WTC11 (cell line): ENCODE measurements at regions not wholly inside any gene's neighbourhood (a gene's known extent, or its start where the extent isn't known, plus 50 kb on each side); places are given as distances from the start of the nearest gene placed in this dataset.

Experiments
- ATAC-seq: fragments of 200-7000 bp; cut with Tn5 transposase; 2 replicates; pipeline ENCODE4 v1.10.0; 2021; ENCODE audit warnings: mild to moderate bottlenecking, moderate library complexity
- CTCF ChIA-PET: fragments of 300-600 bp; sonication (Branson Sonifier 250); formaldehyde crosslinking; loops from one replicate; lab custom pipeline; 2021; ENCODE audit warnings: antibody characterized with exemption; lab: Charles Lee
- POLR2A ChIA-PET: fragments of 350-600 bp; sonication (Branson Sonifier 250); formaldehyde crosslinking; loops from one replicate; lab custom pipeline; 2021; ENCODE audit warnings: antibody characterized with exemption; lab: Charles Lee
- DNase-seq: peaks from one replicate; pipeline ENCODE4 v3.0.0; 2021; ENCODE audit warnings: low spot score
- H3K27ac Mint-ChIP-seq: 2 replicates; pipeline ENCODE4 v1.8.0; 2021; ENCODE audit warnings: mixed read lengths
- H3K27me3 Mint-ChIP-seq: 2 replicates; pipeline ENCODE4 v1.8.0; 2021; ENCODE audit warnings: low read depth, mild to moderate bottlenecking, moderate library complexity, mixed read lengths
- H3K36me3 Mint-ChIP-seq: 2 replicates; pipeline ENCODE4 v1.8.0; 2021; ENCODE audit warnings: mixed read lengths
- H3K4me1 Mint-ChIP-seq: 2 replicates; pipeline ENCODE4 v1.8.0; 2022; ENCODE audit warnings: mixed read lengths
- H3K4me3 Mint-ChIP-seq: 2 replicates; pipeline ENCODE4 v1.8.0; 2021; ENCODE audit warnings: mild to moderate bottlenecking, moderate library complexity, mixed read lengths
- H3K9me3 Mint-ChIP-seq: 2 replicates; pipeline ENCODE4 v1.8.0; 2021; ENCODE audit warnings: mixed read lengths
- AFF4 ChIP-seq: sonication (generic); formaldehyde crosslinking; IDR thresholded peaks from 2 replicates; pipeline ENCODE4 v1.8.1; 2023; ENCODE audit warnings: mild to moderate bottlenecking, missing genetic modification reagents, borderline replicate concordance
- ARID4B ChIP-seq: sonication (generic); formaldehyde crosslinking; IDR thresholded peaks from 2 replicates; pipeline ENCODE4 v1.8.0; 2023; ENCODE audit warnings: missing genetic modification reagents, mild to moderate bottlenecking, borderline replicate concordance
- ATF1 ChIP-seq: sonication (generic); formaldehyde crosslinking; IDR thresholded peaks from 2 replicates; pipeline ENCODE4 v1.8.1; 2023; ENCODE audit warnings: mild to moderate bottlenecking, moderate library complexity, missing genetic modification reagents
- CBFB ChIP-seq: sonication (generic); formaldehyde crosslinking; IDR thresholded peaks from 2 replicates; pipeline ENCODE4 v1.8.1; 2022; ENCODE audit warnings: mild to moderate bottlenecking, low read depth, missing genetic modification reagents
- CTCF ChIP-seq: fragments of 200-600 bp; IDR thresholded peaks from 2 replicates; pipeline ENCODE4 v1.8.0; 2022; ENCODE audit warnings: antibody characterized with exemption
- EMX1 ChIP-seq: fragments of 250-450 bp; sonication (Bioruptor Pico); IDR thresholded peaks from 2 replicates; pipeline ENCODE4 v1.8.0; 2021; ENCODE audit warnings: mild to moderate bottlenecking
- FOXK1 ChIP-seq: sonication (generic); formaldehyde crosslinking; IDR thresholded peaks from 2 replicates; pipeline ENCODE4 v1.8.0; 2022; ENCODE audit warnings: mild to moderate bottlenecking, moderate library complexity, missing genetic modification reagents
- GABPB1 ChIP-seq: sonication (generic); formaldehyde crosslinking; IDR thresholded peaks from 2 replicates; pipeline ENCODE4 v1.8.1; 2023; ENCODE audit warnings: mild to moderate bottlenecking, missing genetic modification reagents
- GTF2I ChIP-seq: fragments of 250-450 bp; sonication (Bioruptor Pico); conservative IDR thresholded peaks from 2 replicates; pipeline ENCODE4 v1.4.0; 2021; ENCODE audit warnings: mild to moderate bottlenecking
- JUN ChIP-seq: sonication (generic); formaldehyde crosslinking; IDR thresholded peaks from 2 replicates; pipeline ENCODE4 v1.8.0; 2023; ENCODE audit warnings: mild to moderate bottlenecking, missing genetic modification reagents
- SP1 ChIP-seq: sonication (generic); formaldehyde crosslinking; conservative IDR thresholded peaks from 2 replicates; pipeline ENCODE4 v1.8.1; 2022; ENCODE audit warnings: missing genetic modification reagents
- ZBTB21 ChIP-seq: sonication (generic); formaldehyde crosslinking; IDR thresholded peaks from 2 replicates; pipeline ENCODE4 v1.8.1; 2023; ENCODE audit warnings: mild to moderate bottlenecking, missing genetic modification reagents, borderline replicate concordance
- ZNF121 ChIP-seq: sonication (generic); formaldehyde crosslinking; IDR thresholded peaks from 2 replicates; pipeline ENCODE4 v1.8.0; 2023; ENCODE audit warnings: missing genetic modification reagents
- TF ChIP-seq, protein P1 (sequence below): sonication (generic); formaldehyde crosslinking; IDR thresholded peaks from 2 replicates; pipeline ENCODE4 v1.8.0; 2023; ENCODE audit warnings: missing genetic modification reagents
- TF ChIP-seq, protein P2 (sequence below): sonication (generic); formaldehyde crosslinking; IDR thresholded peaks from 2 replicates; pipeline ENCODE4 v1.8.0; 2022; ENCODE audit warnings: mild to moderate bottlenecking, missing genetic modification reagents
- TF ChIP-seq, protein P3 (sequence below): sonication (generic); formaldehyde crosslinking; IDR thresholded peaks from 2 replicates; pipeline ENCODE4 v1.8.1; 2022; ENCODE audit warnings: mild to moderate bottlenecking, moderate library complexity, missing genetic modification reagents

- no peak for TF ChIP-seq ARID4B
- no peak for TF ChIP-seq FOXK1 (CRISPR knock-in tag)
- TF ChIP-seq CBFB (CRISPR knock-in tag), result no peak
- TF ChIP-seq ATF1 (CRISPR knock-in tag), result no peak
- TF ChIP-seq AFF4 (CRISPR knock-in tag), result no peak
These were observed 470.7 kb upstream of the MKI67 start (continued) for GRCh38 chr10:128596906-128597305.

GRCh38 chr10:128599030-128599429, 472.8 kb upstream of the MKI67 start:
- CTCF ChIA-PET, result no interaction called here
- H3K27ac Mint-ChIP-seq, result no peak overlapping the region
- TF ChIP-seq, protein P1, sequence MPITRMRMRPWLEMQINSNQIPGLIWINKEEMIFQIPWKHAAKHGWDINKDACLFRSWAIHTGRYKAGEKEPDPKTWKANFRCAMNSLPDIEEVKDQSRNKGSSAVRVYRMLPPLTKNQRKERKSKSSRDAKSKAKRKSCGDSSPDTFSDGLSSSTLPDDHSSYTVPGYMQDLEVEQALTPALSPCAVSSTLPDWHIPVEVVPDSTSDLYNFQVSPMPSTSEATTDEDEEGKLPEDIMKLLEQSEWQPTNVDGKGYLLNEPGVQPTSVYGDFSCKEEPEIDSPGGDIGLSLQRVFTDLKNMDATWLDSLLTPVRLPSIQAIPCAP (CRISPR knock-in tag), result no peak
- TF ChIP-seq CTCF, result no peak
- no peak for TF ChIP-seq GTF2I
- no peak for TF ChIP-seq GABPB1 (CRISPR knock-in tag)
- TF ChIP-seq JUN, result no peak
- TF ChIP-seq, protein P2, sequence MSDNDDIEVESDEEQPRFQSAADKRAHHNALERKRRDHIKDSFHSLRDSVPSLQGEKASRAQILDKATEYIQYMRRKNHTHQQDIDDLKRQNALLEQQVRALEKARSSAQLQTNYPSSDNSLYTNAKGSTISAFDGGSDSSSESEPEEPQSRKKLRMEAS (CRISPR knock-in tag), result no peak
- TF ChIP-seq SP1 (CRISPR knock-in tag), result no peak
- no peak for TF ChIP-seq ATF1 (CRISPR knock-in tag)
- TF ChIP-seq ZNF121 (CRISPR knock-in tag), result no peak
- TF ChIP-seq, protein P3, sequence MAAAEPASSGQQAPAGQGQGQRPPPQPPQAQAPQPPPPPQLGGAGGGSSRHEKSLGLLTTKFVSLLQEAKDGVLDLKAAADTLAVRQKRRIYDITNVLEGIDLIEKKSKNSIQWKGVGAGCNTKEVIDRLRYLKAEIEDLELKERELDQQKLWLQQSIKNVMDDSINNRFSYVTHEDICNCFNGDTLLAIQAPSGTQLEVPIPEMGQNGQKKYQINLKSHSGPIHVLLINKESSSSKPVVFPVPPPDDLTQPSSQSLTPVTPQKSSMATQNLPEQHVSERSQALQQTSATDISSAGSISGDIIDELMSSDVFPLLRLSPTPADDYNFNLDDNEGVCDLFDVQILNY (CRISPR knock-in tag), result no peak
- TF ChIP-seq EMX1 (CRISPR knock-in tag), result no peak
- no peak for TF ChIP-seq ZBTB21 (CRISPR knock-in tag)
- ATAC-seq (no peak), DNase-seq (no peak)
- POLR2A ChIA-PET, result no interaction called here
- peaks cover 24% of the 10 kb centered on the region for H3K9me3 Mint-ChIP-seq
- H3K4me3 Mint-ChIP-seq, result no peak overlapping the region
- H3K4me1 Mint-ChIP-seq, result no peaks in the 10 kb centered on the region
- no peaks in the 10 kb centered on the region for H3K27me3 Mint-ChIP-seq
- peaks cover 8% of the 10 kb centered on the region; the same call in 1 of the 2 replicates for H3K36me3 Mint-ChIP-seq
